ENCODE measurements at regions not wholly inside any gene's neighbourhood (a gene's known extent, or its start where the extent isn't known, plus 50 kb on each side); places are given as distances from the start of the nearest gene placed in this dataset.

DNA sequence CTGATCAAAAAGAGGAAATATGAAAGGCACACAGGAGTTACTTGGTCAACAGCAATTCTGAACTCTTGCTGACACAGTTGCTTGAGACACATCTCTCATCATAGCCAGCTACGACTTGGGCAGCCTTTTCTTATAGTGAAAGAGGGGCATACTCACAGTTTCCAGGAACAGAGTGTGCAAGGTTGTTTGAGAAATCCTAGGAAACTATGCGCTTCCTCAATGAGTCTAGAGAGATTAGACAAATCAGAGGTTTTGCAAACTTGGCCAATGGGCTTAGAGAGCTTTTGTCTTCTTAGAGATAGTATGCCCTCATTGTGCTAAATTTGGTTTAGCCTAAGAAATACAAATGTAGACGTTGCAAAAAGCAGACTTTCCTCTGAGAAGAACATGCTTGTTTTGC lies 370.4 kb downstream of the HGF start:
- H3K4me2 ChIP-seq (ENCODE audit: low read length): no peak overlapping the region
- TF ChIP-seq, protein P1, sequence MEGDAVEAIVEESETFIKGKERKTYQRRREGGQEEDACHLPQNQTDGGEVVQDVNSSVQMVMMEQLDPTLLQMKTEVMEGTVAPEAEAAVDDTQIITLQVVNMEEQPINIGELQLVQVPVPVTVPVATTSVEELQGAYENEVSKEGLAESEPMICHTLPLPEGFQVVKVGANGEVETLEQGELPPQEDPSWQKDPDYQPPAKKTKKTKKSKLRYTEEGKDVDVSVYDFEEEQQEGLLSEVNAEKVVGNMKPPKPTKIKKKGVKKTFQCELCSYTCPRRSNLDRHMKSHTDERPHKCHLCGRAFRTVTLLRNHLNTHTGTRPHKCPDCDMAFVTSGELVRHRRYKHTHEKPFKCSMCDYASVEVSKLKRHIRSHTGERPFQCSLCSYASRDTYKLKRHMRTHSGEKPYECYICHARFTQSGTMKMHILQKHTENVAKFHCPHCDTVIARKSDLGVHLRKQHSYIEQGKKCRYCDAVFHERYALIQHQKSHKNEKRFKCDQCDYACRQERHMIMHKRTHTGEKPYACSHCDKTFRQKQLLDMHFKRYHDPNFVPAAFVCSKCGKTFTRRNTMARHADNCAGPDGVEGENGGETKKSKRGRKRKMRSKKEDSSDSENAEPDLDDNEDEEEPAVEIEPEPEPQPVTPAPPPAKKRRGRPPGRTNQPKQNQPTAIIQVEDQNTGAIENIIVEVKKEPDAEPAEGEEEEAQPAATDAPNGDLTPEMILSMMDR (IDR thresholded peaks at IDR 0.05; ENCODE audit: low read length): no peak
- no peak for TF ChIP-seq EZH2 (IDR thresholded peaks at IDR 0.05; ENCODE audit: borderline replicate concordance, low read length)

DNA sequence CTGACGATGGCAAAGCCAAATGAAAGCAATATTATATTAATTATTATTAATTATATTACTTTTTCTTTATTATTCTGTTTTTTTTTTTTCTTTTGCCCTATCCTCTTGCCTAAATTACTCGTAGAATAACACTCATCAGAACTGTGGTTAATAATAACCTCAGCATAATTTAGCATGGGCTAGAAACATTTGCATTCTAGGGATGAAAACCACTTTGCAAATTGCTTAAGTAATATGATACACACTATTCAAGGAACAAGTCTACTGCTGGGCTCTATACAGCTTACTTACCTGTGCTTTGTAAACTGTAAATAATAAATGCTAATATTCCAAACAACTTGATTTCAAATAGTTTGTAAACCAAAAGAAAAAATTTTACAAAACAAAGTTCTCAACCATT lies 375.8 kb downstream of the HGF start:
- Histone ChIP-seq H3K4me1 (ENCODE audit: insufficient read depth, low read length, severe bottlenecking) (no peaks in the 10 kb centered on the region), H3K4me3 (ENCODE audit: low read depth, low read length, poor library complexity, severe bottlenecking) (no peak overlapping the region), H3K4me2 (ENCODE audit: low read length) (no peak overlapping the region), H3K9me2 (ENCODE audit: low read depth, low read length) (no peaks in the 10 kb centered on the region), H3K27ac (ENCODE audit: low read depth, low read length, poor library complexity, severe bottlenecking) (no peak overlapping the region), H3K27me3 (ENCODE audit: insufficient read depth, low read length) (no peaks in the 10 kb centered on the region), H3K9me3 (ENCODE audit: low read length) (no peaks in the 10 kb centered on the region), H3K9ac (ENCODE audit: low read length) (no peak overlapping the region), H4K20me1 (ENCODE audit: insufficient read depth, low read length) (no peaks in the 10 kb centered on the region), H3F3A (ENCODE audit: insufficient read depth, low read length) (no peaks in the 10 kb centered on the region), H2AFZ (ENCODE audit: low read length) (no peak overlapping the region), H3K36me3 (ENCODE audit: insufficient read depth, low read length) (no peaks in the 10 kb centered on the region), H3K79me2 (ENCODE audit: insufficient read depth, low read length) (no peaks in the 10 kb centered on the region)
- no peak for TF ChIP-seq EZH2 (IDR thresholded peaks at IDR 0.05; ENCODE audit: borderline replicate concordance, low read length)
- TF ChIP-seq, protein P1 (IDR thresholded peaks at IDR 0.05; ENCODE audit: low read length): no peak

More for the DNA sequence above, 370.4 kb downstream of the HGF start:
- Histone ChIP-seq H4K20me1 (ENCODE audit: insufficient read depth, low read length) (no peaks in the 10 kb centered on the region), H3K27ac (ENCODE audit: low read depth, low read length, poor library complexity, severe bottlenecking) (no peak overlapping the region), H3K9me3 (ENCODE audit: low read length) (no peaks in the 10 kb centered on the region), H2AFZ (ENCODE audit: low read length) (no peak overlapping the region), H3K4me3 (ENCODE audit: low read depth, low read length, poor library complexity, severe bottlenecking) (no peak overlapping the region), H3K27me3 (ENCODE audit: insufficient read depth, low read length) (no peaks in the 10 kb centered on the region), H3K9me2 (ENCODE audit: low read depth, low read length) (no peaks in the 10 kb centered on the region), H3K9ac (ENCODE audit: low read length) (no peak overlapping the region), H3F3A (ENCODE audit: insufficient read depth, low read length) (no peaks in the 10 kb centered on the region), H3K79me2 (ENCODE audit: insufficient read depth, low read length) (no peaks in the 10 kb centered on the region), H3K4me1 (ENCODE audit: insufficient read depth, low read length, severe bottlenecking) (no peaks in the 10 kb centered on the region), H3K36me3 (ENCODE audit: insufficient read depth, low read length) (no peaks in the 10 kb centered on the region)

DNA sequence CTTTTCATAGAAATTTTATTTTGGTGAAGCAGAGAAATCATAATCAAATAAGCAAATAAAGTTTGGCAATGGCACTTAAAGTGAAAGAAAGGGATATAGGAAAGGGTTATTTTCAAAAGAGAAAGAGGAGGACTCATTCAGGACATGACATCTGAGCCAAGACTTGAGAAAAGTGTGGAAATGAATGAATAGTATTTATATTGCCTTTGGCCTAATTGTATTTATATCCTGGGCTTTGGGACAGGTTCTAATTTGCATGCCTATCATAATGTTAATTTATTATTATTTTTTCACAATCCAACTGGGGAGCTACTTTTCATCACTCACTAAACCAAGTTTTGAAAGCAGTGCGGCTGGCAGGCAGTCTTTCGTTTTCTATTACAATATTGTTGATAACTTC lies 376.8 kb downstream of the HGF start:
- Histone ChIP-seq H3K9me2 (ENCODE audit: low read depth, low read length) (no peaks in the 10 kb centered on the region), H3K9ac (ENCODE audit: low read length) (no peak overlapping the region)

More for the DNA sequence above, 376.8 kb downstream of the HGF start:
- Histone ChIP-seq H3K4me3 (ENCODE audit: low read depth, low read length, poor library complexity, severe bottlenecking) (no peak overlapping the region), H3K27me3 (ENCODE audit: insufficient read depth, low read length) (no peaks in the 10 kb centered on the region), H3K79me2 (ENCODE audit: insufficient read depth, low read length) (no peaks in the 10 kb centered on the region), H3K27ac (ENCODE audit: low read depth, low read length, poor library complexity, severe bottlenecking) (no peak overlapping the region), H3K36me3 (ENCODE audit: insufficient read depth, low read length) (no peaks in the 10 kb centered on the region), H2AFZ (ENCODE audit: low read length) (no peak overlapping the region), H3K4me1 (ENCODE audit: insufficient read depth, low read length, severe bottlenecking) (no peaks in the 10 kb centered on the region), H3F3A (ENCODE audit: insufficient read depth, low read length) (no peaks in the 10 kb centered on the region), H4K20me1 (ENCODE audit: insufficient read depth, low read length) (no peaks in the 10 kb centered on the region), H3K9me3 (ENCODE audit: low read length) (no peaks in the 10 kb centered on the region), H3K4me2 (ENCODE audit: low read length) (no peak overlapping the region)
- TF ChIP-seq, protein P1 (IDR thresholded peaks at IDR 0.05; ENCODE audit: low read length): no peak
- TF ChIP-seq EZH2 (IDR thresholded peaks at IDR 0.05; ENCODE audit: borderline replicate concordance, low read length): no peak

Measured in OCI-LY1 (cell line).